T-cell (primary cell): ENCODE measurements at regions not wholly inside any gene's neighbourhood (a gene's known extent, or its start where the extent isn't known, plus 50 kb on each side); places are given as distances from the start of the nearest gene placed in this dataset.

ENCODE experiments used
- ATAC-seq, 4 experiments: fragments of 200-7000 bp in 3 of 4; fragments of 150-1000 bp in 1 of 4; cut with Tn5 transposase; replicated peaks in 1 of 4; 1 replicate in 3 of 4; 2 replicates in 1 of 4; pipeline ENCODE4 v1.10.0; 2021; ENCODE audit warnings: moderate library complexity in 3 of 4, mild to moderate bottlenecking in 2 of 4, moderate number of reproducible peaks in 1 of 4
- CTCF ChIA-PET, 2 donors: fragments of 300-600 bp; sonication (Branson Sonifier 250); formaldehyde crosslinking; loops; one replicate each; lab custom pipeline; 2022; ENCODE audit warnings: antibody characterized with exemption in 2 of 2; lab: Charles Lee
- POLR2A ChIA-PET, 2 donors: fragments of 300-600 bp; sonication (Branson Sonifier 250); formaldehyde crosslinking; loops; one replicate each; lab custom pipeline; 2022; ENCODE audit warnings: antibody characterized with exemption in 2 of 2; lab: Charles Lee
- DNase-seq, 35 experiments: peaks; one replicate each; pipeline versions ENCODE4 v3.0.0 to v3.0.0-alpha.2; 2013 to 2023
- H3K27ac ChIP-seq: one replicate; pipeline ENCODE4 v1.5.1; 2013; ENCODE audit warnings: low read length
- H3K27me3 ChIP-seq, 2 experiments: replicated peaks in 1 of 2; 1 replicate in 1 of 2; 2 replicates in 1 of 2; pipeline versions ENCODE4 v1.6.1 to v1.7.0; 2013; ENCODE audit warnings: low read length in 1 of 2, mixed read lengths in 1 of 2; ENCODE audit not compliant: control insufficient read depth in 2 of 2, insufficient read depth in 2 of 2; ENCODE audit errors: extremely low read depth in 1 of 2
- H3K36me3 ChIP-seq, 2 donors: 1 replicate in 1 of 2; 2 replicates in 1 of 2; pipeline versions ENCODE4 v1.6.1 to v1.7.0; 2013; ENCODE audit warnings: low read length in 1 of 2; ENCODE audit not compliant: control insufficient read depth in 2 of 2, insufficient read depth in 1 of 2; ENCODE audit errors: extremely low read depth in 1 of 2
- H3K4me1 ChIP-seq, 2 experiments: 1 replicate in 1 of 2; 2 replicates in 1 of 2; pipeline versions ENCODE4 v1.6.1 to v1.7.0; 2013; ENCODE audit warnings: low read length in 2 of 2, mixed read lengths in 1 of 2; ENCODE audit not compliant: insufficient read depth in 2 of 2, control insufficient read depth in 1 of 2; ENCODE audit errors: extremely low read depth in 1 of 2
- H3K4me3 ChIP-seq, 2 donors: 1 replicate in 1 of 2; 2 replicates in 1 of 2; pipeline versions ENCODE4 v1.5.1 to v1.7.0; 2013; ENCODE audit warnings: mild to moderate bottlenecking in 2 of 2, low read length in 1 of 2, moderate library complexity in 1 of 2; ENCODE audit not compliant: control insufficient read depth in 1 of 2; ENCODE audit errors: extremely low read depth in 1 of 2
- H3K9me3 ChIP-seq: 2 replicates; pipeline ENCODE4 v1.7.0; 2013
- H3K27ac Mint-ChIP-seq, 2 donors: one replicate each; pipeline ENCODE4 v1.8.0; 2020 to 2021; ENCODE audit warnings: mild to moderate bottlenecking in 2 of 2, mixed read lengths in 2 of 2
- H3K27me3 Mint-ChIP-seq, 2 donors: one replicate each; pipeline ENCODE4 v1.8.0; 2021 to 2022; ENCODE audit warnings: mixed read lengths in 2 of 2
- H3K36me3 Mint-ChIP-seq: one replicate; pipeline ENCODE4 v1.8.0; 2021; ENCODE audit warnings: mixed read lengths
- H3K4me1 Mint-ChIP-seq, 3 donors: one replicate each; pipeline ENCODE4 v1.8.0; 2020 to 2022; ENCODE audit warnings: mixed read lengths in 3 of 3, mild to moderate bottlenecking in 1 of 3
- H3K4me3 Mint-ChIP-seq, 3 donors: one replicate each; pipeline ENCODE4 v1.8.0; 2020 to 2022; ENCODE audit warnings: mild to moderate bottlenecking in 3 of 3, mixed read lengths in 3 of 3, moderate library complexity in 3 of 3
- H3K9me3 Mint-ChIP-seq, 3 donors: one replicate each; pipeline ENCODE4 v1.8.0; 2020 to 2022; ENCODE audit warnings: mixed read lengths in 3 of 3
- WGBS: methylation state at CpG from one replicate; pipeline ENCODE4 v1.1.5; 2013; ENCODE audit warnings: missing lambda C conversion rate; ENCODE audit not compliant: insufficient coverage; 5-methylcytosine and 5-hydroxymethylcytosine counted together

DNA sequence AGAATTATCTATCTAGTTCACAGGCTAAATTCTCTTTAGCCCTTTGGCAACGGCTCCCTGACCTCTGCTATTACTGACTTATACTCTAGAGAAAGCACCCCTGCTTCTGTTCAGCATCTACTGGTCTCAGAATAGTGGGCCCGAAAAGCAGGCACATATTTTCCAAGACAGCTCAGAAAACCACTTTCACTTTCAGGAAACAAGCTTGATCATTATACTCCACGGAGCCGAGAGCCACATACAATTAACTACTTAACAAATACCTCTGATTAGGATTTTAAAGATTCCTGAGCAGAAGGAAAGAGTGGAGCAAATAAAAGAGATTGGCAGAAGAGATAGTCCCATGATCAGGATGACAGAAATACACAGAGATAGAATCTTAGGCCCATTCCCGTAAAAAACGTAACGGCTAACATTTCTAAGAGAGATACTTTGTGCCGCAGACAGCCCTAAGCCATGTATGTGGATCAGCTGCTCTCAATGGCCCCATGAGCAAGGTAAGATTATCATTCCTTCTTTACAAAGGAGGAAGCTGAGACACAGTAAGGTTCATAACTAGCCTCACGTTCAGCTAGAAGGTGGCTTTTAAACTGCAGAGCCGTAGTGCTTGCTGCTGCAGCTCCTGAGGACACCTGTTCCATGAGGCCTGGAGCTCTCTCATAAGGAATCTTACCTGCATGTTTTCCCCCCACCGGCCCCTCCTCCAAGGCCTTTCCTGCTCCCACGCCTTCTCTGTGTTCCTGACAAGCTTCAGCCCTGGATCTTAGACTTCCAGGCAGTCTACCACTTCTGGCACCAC is 227.2 kb downstream of the FOXO1 start:
- Mint-ChIP-seq H3K4me1 (peaks cover 36 to 49% (median 47%) of the 10 kb centered on the region in 3 donors), H3K27ac (peak overlapping the region; percentile 45 to 81), H3K36me3 (no peaks in the 10 kb centered on the region), H3K9me3 (no peaks in the 10 kb centered on the region), H3K27me3 (no peaks in the 10 kb centered on the region), H3K4me3 (peak overlapping the region; percentile 51 to 75 (median 62))
- DNase-seq: peak in 1 of 35 experiments; percentile 46
- H3K27ac ChIP-seq: no peak overlapping the region
- POLR2A ChIA-PET: interaction anchor here in 1 of 2 donors (0.6 kb wide), 2 partner anchors 21 to 43 kb away, joined by 3 to 4 read pairs; no protein-coding TSS in a partner anchor
- no peaks in the 10 kb centered on the region for H3K27me3 ChIP-seq
- no peaks in the 10 kb centered on the region for H3K9me3 ChIP-seq
- WGBS: 90% methylated on average over 9 of the region's 12 CpGs
- H3K4me1 ChIP-seq: peaks cover 19 to 31% of the 10 kb centered on the region in 2 experiments
- CTCF ChIA-PET: interaction anchor here (0.5 to 0.6 kb wide), 2 partner anchors 245 to 441 kb away, joined by 3 to 4 read pairs; no protein-coding TSS in a partner anchor
- H3K4me3 ChIP-seq: no peak overlapping the region
- peak in 3 of 4 experiments; percentile 50 to 64 (median 61) for ATAC-seq
- no peaks in the 10 kb centered on the region for H3K36me3 ChIP-seq

DNA sequence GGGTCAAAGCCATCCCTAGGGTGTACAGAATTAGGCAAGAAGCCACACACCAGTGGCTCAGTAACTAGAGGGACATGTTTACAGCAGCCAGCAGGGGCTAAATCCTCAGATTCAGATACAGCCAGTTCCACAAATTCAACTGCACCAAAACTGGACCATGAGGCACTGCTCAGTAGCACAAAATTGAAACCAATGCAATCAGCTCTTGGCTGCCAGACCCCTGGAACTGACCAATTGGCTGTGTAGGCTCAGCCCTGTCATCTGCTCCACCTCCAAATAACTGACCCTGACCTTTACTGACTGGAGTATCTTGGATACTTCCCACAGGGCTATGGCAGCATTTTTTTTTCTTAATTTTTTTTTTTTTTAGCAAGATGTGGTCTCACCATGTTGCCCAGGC is 226.5 kb downstream of the FOXO1 start:
- Mint-ChIP-seq H3K27me3 (no peaks in the 10 kb centered on the region), H3K4me1 (peaks cover 29 to 44% (median 41%) of the 10 kb centered on the region in 3 donors), H3K27ac (peak overlapping the region in 1 of 2 donors; percentile 34), H3K36me3 (no peaks in the 10 kb centered on the region), H3K9me3 (no peaks in the 10 kb centered on the region), H3K4me3 (peak overlapping the region in 1 of 3 donors; percentile 75)
- Histone ChIP-seq H3K36me3 (no peaks in the 10 kb centered on the region), H3K27ac (no peak overlapping the region), H3K4me1 (peaks cover 13 to 23% of the 10 kb centered on the region in 2 experiments), H3K9me3 (no peaks in the 10 kb centered on the region), H3K27me3 (no peaks in the 10 kb centered on the region), H3K4me3 (no peak overlapping the region)
- ATAC-seq: no peak
- POLR2A ChIA-PET: interaction anchor here in 1 of 2 donors (0.6 kb wide), 1 partner anchor 20 kb away, joined by 4 read pairs; no protein-coding TSS in a partner anchor
- CTCF ChIA-PET: no interaction called here
- DNase-seq: no peak

DNA sequence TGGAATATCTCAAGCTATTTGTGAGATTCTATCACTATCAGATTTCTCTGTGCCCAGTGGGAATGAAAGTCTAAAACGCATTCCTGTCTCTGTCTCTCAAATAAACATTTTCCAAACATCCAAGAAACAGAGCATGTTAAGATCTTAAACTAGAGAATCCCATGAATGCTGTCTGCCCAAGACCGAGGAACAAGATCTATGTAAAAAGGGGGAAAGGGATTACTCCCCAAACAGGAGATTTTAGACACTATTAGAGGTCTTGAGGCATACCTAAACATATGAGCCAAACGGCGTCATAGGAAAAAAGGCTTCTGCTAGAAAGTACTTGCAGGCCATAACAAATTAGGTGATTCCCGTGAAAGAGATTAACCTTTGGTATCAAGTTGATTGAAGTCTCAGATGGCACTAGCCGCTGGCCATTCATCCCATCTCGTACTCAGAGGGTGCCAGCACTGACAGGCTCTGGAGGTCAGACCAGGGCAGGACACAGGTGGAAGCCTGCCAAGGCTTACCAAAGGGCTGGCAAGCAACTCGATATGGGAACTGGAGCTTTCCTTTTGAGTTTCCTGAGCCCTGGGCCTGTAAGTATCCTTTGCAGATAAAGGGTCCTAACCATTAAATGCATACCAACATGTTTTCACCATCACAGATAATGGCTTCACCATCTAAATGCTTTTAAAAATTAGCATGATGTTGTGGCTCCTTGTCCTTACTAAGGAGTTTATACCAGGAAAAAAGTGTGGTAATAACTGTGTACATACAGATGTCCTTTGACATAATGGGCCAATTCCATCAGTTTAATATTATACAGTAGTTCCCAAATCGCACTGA is 225.2 kb downstream of the FOXO1 start:
- POLR2A ChIA-PET: no interaction called here
- no peak overlapping the region for H3K4me3 Mint-ChIP-seq

DNA sequence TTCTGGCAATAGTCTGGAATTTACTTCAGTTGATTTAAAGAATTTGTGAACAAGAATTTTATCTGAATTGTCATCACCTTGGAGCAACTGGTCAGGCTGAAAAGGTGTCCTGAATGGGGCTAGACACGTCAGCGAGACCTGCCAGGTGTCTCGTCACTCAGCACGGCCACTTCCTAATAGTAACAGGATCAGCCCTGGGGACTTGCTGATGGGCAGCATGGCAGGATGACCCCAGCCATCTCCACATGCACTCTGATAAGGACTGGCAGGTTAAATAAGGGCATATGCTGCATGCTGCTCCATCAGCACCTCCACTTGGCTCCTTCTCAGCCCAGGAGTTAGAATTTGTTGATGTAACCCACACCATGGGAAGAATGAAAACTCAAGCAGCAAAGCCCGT is 224.2 kb downstream of the FOXO1 start:
- Histone ChIP-seq H3K27ac (no peak overlapping the region), H3K9me3 (no peaks in the 10 kb centered on the region), H3K4me3 (no peak overlapping the region), H3K4me1 (peaks cover 15 to 18% of the 10 kb centered on the region in 2 experiments), H3K27me3 (peaks cover 0 to 2% of the 10 kb centered on the region in 2 experiments), H3K36me3 (no peaks in the 10 kb centered on the region)
- ATAC-seq: no peak
- H3K4me1 Mint-ChIP-seq: peaks cover 29 to 37% (median 33%) of the 10 kb centered on the region in 3 donors
- no peak for DNase-seq
- POLR2A ChIA-PET: no interaction called here
- H3K9me3 Mint-ChIP-seq: no peaks in the 10 kb centered on the region
- H3K36me3 Mint-ChIP-seq: no peaks in the 10 kb centered on the region
- no peak overlapping the region for H3K27ac Mint-ChIP-seq
- H3K27me3 Mint-ChIP-seq: no peaks in the 10 kb centered on the region
- CTCF ChIA-PET: no interaction called here
- WGBS: 94% methylated on average over 4 of the region's 5 CpGs
- no peak overlapping the region for H3K4me3 Mint-ChIP-seq

More for the DNA sequence above, 225.2 kb downstream of the FOXO1 start:
- H3K27ac Mint-ChIP-seq: no peak overlapping the region
- 82% methylated on average over 3 of the region's 9 CpGs for WGBS
- H3K27me3 ChIP-seq: peaks cover 0 to 2% of the 10 kb centered on the region in 2 experiments
- no peaks in the 10 kb centered on the region for H3K9me3 ChIP-seq
- H3K4me1 Mint-ChIP-seq: peaks cover 29 to 40% (median 29%) of the 10 kb centered on the region in 3 donors
- no peaks in the 10 kb centered on the region for H3K9me3 Mint-ChIP-seq
- H3K36me3 ChIP-seq: no peaks in the 10 kb centered on the region
- peaks cover 15 to 18% of the 10 kb centered on the region in 2 experiments for H3K4me1 ChIP-seq
- CTCF ChIA-PET: no interaction called here
- H3K36me3 Mint-ChIP-seq: no peaks in the 10 kb centered on the region
- no peaks in the 10 kb centered on the region for H3K27me3 Mint-ChIP-seq
- DNase-seq: no peak
- no peak overlapping the region for H3K4me3 ChIP-seq
- no peak overlapping the region for H3K27ac ChIP-seq
- ATAC-seq: no peak

DNA sequence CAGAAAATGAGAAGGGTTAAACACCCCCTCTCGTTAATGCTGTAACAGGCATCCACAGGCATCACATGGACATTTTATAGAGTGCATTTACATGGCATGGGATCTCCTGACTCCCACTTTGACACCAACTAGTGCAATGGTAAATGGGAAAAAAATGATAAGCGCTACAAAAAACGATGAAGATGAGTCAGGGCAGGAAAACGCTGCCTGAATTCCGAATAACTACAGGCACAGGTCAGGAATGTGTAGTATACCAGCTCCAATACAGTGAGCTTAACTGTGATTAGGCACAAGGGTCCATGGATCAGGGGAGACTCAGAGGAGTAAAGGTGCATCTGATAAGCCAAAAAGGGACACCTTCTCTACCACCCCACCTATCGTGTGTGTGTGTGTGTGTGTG is 223.6 kb downstream of the FOXO1 start:
- Histone ChIP-seq H3K27me3 (peaks cover 0 to 2% of the 10 kb centered on the region in 2 experiments), H3K4me1 (peaks cover 15 to 18% of the 10 kb centered on the region in 2 experiments), H3K36me3 (no peaks in the 10 kb centered on the region), H3K4me3 (no peak overlapping the region), H3K27ac (no peak overlapping the region), H3K9me3 (no peaks in the 10 kb centered on the region)
- H3K4me1 Mint-ChIP-seq: peaks cover 24 to 33% (median 32%) of the 10 kb centered on the region in 3 donors
- peak overlapping the region in 1 of 2 donors; percentile 16 for H3K27ac Mint-ChIP-seq
- 68% methylated on average over 4 of the region's 6 CpGs for WGBS
- no peak overlapping the region for H3K4me3 Mint-ChIP-seq
- no peaks in the 10 kb centered on the region for H3K36me3 Mint-ChIP-seq
- H3K27me3 Mint-ChIP-seq: no peaks in the 10 kb centered on the region
- DNase-seq: no peak
- H3K9me3 Mint-ChIP-seq: no peaks in the 10 kb centered on the region
- ChIA-PET CTCF (no interaction called here), POLR2A (no interaction called here)
- no peak for ATAC-seq

DNA sequence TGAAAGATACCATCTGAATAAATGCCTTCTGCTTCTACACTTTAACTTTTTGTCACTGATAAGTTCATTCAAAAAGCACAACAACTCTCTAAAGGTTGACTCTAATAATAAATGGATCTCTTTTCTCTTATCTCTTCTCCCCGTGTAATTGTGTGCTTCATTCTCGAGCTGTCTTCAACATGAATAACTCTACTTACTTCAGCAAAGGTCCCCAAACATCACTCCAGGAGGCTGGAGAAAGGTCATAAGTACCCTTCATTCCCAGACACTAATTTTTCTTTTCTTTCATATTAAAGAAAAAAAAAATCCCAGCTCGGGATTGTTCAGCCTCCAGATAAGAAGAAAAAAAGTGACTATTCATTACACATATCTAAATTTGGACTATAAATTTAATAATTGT is 222.2 kb downstream of the FOXO1 start:
- no peak overlapping the region for H3K27ac ChIP-seq
- POLR2A ChIA-PET: interaction anchor here in 1 of 2 donors (0.6 kb wide), 1 partner anchor 224 kb away, joined by 3 read pairs; no protein-coding TSS in a partner anchor
- no peak overlapping the region for H3K27ac Mint-ChIP-seq

More for the DNA sequence above, 222.2 kb downstream of the FOXO1 start:
- no peak for ATAC-seq
- Histone ChIP-seq H3K4me3 (no peak overlapping the region), H3K36me3 (no peaks in the 10 kb centered on the region), H3K4me1 (peaks cover 2 to 16% of the 10 kb centered on the region in 2 experiments), H3K9me3 (no peaks in the 10 kb centered on the region), H3K27me3 (peaks cover 0 to 2% of the 10 kb centered on the region in 2 experiments)
- peaks cover 13 to 29% (median 26%) of the 10 kb centered on the region in 3 donors for H3K4me1 Mint-ChIP-seq
- H3K36me3 Mint-ChIP-seq: no peaks in the 10 kb centered on the region
- no peaks in the 10 kb centered on the region for H3K27me3 Mint-ChIP-seq
- no peak overlapping the region for H3K4me3 Mint-ChIP-seq
- no peaks in the 10 kb centered on the region for H3K9me3 Mint-ChIP-seq
- CTCF ChIA-PET: interaction anchor here in 1 of 2 donors (0.6 kb wide), 2 partner anchors 233 to 411 kb away, joined by 3 to 4 read pairs; no protein-coding TSS in a partner anchor
- WGBS: 100% methylated on average over 2 of the region's 3 CpGs
- no peak for DNase-seq
